GM23338 (cell line): ENCODE measurements at regions not wholly inside any gene's neighbourhood (a gene's known extent, or its start where the extent isn't known, plus 50 kb on each side); places are given as distances from the start of the nearest gene placed in this dataset.

ENCODE experiments used
- ATAC-seq: fragments of 200-7000 bp; cut with Tn5 transposase; 3 replicates; pipeline ENCODE4 v1.9.1; 2020
- DNase-seq: peaks from one replicate; pipeline ENCODE4 v3.0.0-alpha.2; 2015; ENCODE audit warnings: low spot score
- H2AFZ ChIP-seq: fragments of 200-600 bp; sonication (generic); 2 replicates; pipeline ENCODE4 v1.8.0; 2016; ENCODE audit warnings: antibody characterized with exemption, mild to moderate bottlenecking, moderate library complexity
- H3F3A ChIP-seq: fragments of 200-600 bp; sonication (generic); replicated peaks from 2 replicates; pipeline ENCODE4 v1.8.0; 2017; ENCODE audit warnings: antibody characterized with exemption, mixed run types, low read depth
- H3K27ac ChIP-seq: fragments of 200-600 bp; sonication (generic); 2 replicates; pipeline ENCODE4 v1.6.1; 2016; ENCODE audit warnings: low read depth
- H3K27me3 ChIP-seq: fragments of 200-600 bp; sonication (generic); 2 replicates; pipeline ENCODE4 v1.8.0; 2016; ENCODE audit warnings: mild to moderate bottlenecking, mixed run types, moderate library complexity; ENCODE audit not compliant: insufficient read depth
- H3K36me3 ChIP-seq: fragments of 200-600 bp; sonication (generic); 2 replicates; pipeline ENCODE4 v1.8.0; 2016; ENCODE audit warnings: mild to moderate bottlenecking; ENCODE audit not compliant: insufficient read depth
- H3K4me1 ChIP-seq: fragments of 200-600 bp; sonication (generic); 2 replicates; pipeline ENCODE4 v1.8.0; 2016; ENCODE audit warnings: mild to moderate bottlenecking, moderate library complexity; ENCODE audit not compliant: insufficient read depth
- H3K4me2 ChIP-seq: fragments of 200-600 bp; sonication (generic); 2 replicates; pipeline ENCODE4 v1.7.1; 2017; ENCODE audit warnings: mixed run types
- H3K4me3 ChIP-seq: fragments of 200-600 bp; sonication (generic); 2 replicates; pipeline ENCODE4 v1.6.1; 2016; ENCODE audit warnings: mixed run types
- H3K79me2 ChIP-seq: fragments of 200-600 bp; sonication (generic); replicated peaks from 2 replicates; pipeline ENCODE4 v1.8.0; 2017; ENCODE audit warnings: mild to moderate bottlenecking; ENCODE audit not compliant: insufficient read depth
- H3K9me2 ChIP-seq: fragments of 200-600 bp; sonication (generic); 2 replicates; pipeline ENCODE4 v1.8.0; 2017; ENCODE audit not compliant: insufficient read depth
- H4K20me1 ChIP-seq: fragments of 200-600 bp; sonication (generic); replicated peaks from 2 replicates; pipeline ENCODE4 v1.8.0; 2017; ENCODE audit warnings: mild to moderate bottlenecking; ENCODE audit not compliant: insufficient read depth
- H3K27ac Mint-ChIP-seq: 2 replicates; pipeline ENCODE4 v1.8.0; 2020; ENCODE audit warnings: inconsistent platforms, mild to moderate bottlenecking, moderate library complexity, mixed read lengths
- H3K27me3 Mint-ChIP-seq: 3 replicates; pipeline ENCODE4 v1.8.0; 2022; ENCODE audit warnings: low read depth, mild to moderate bottlenecking, moderate library complexity, mixed read lengths, inconsistent platforms; ENCODE audit not compliant: insufficient read depth, poor library complexity
- H3K36me3 Mint-ChIP-seq: 3 replicates; pipeline ENCODE4 v1.8.0; 2021; ENCODE audit warnings: low read depth, mild to moderate bottlenecking, inconsistent platforms, moderate library complexity, mixed read lengths
- H3K4me1 Mint-ChIP-seq: 3 replicates; pipeline ENCODE4 v1.8.0; 2020; ENCODE audit warnings: mild to moderate bottlenecking, inconsistent platforms, mixed read lengths
- H3K4me3 Mint-ChIP-seq: 3 replicates; pipeline ENCODE4 v1.8.0; 2021; ENCODE audit warnings: moderate library complexity, mild to moderate bottlenecking, inconsistent platforms, mixed read lengths
- H3K9me3 Mint-ChIP-seq: 3 replicates; pipeline ENCODE4 v1.8.0; 2020; ENCODE audit warnings: moderate library complexity, mild to moderate bottlenecking, inconsistent platforms, mixed read lengths
- CREB1 ChIP-seq: fragments of 250-450 bp; sonication (Bioruptor Pico); IDR thresholded peaks from 2 replicates; pipeline ENCODE4 v1.5.0; 2020; ENCODE audit warnings: low read depth, mild to moderate bottlenecking, moderate library complexity
- CTCF ChIP-seq, 2 experiments: fragments of 200-600 bp in 1 of 2; sonication (generic) in 1 of 2; conservative IDR thresholded peaks; 2 replicates each; pipeline versions ENCODE4 v1.5.1 to v1.6.1; 2016 to 2017; ENCODE audit warnings: antibody characterized with exemption in 2 of 2, low read depth in 2 of 2, mild to moderate bottlenecking in 2 of 2, moderate library complexity in 1 of 2
- EZH2 ChIP-seq: fragments of 200-600 bp; sonication (generic); IDR thresholded peaks from one replicate; pipeline ENCODE4 v1.8.0; 2017; ENCODE audit warnings: antibody characterized with exemption, mild to moderate bottlenecking, low read depth; ENCODE audit not compliant: unreplicated experiment
- EZH2phosphoT487 ChIP-seq: fragments of 200-600 bp; sonication (generic); IDR thresholded peaks from one replicate; pipeline ENCODE4 v1.8.1; 2018; ENCODE audit warnings: antibody characterized with exemption; ENCODE audit not compliant: unreplicated experiment
- JUNB ChIP-seq: IDR thresholded peaks from one replicate; pipeline ENCODE4 v1.6.1; 2016; ENCODE audit warnings: antibody characterized with exemption; ENCODE audit not compliant: unreplicated experiment
- NANOG ChIP-seq: IDR thresholded peaks from 2 replicates; pipeline ENCODE4 v1.6.1; 2016; ENCODE audit warnings: antibody characterized with exemption, borderline replicate concordance
- POLR2AphosphoS5 ChIP-seq: IDR thresholded peaks from 2 replicates; pipeline ENCODE4 v1.6.1; 2016; ENCODE audit warnings: antibody characterized with exemption, low read depth
- STAT1 ChIP-seq: IDR thresholded peaks from one replicate; pipeline ENCODE4 v1.6.1; 2016; ENCODE audit warnings: antibody characterized with exemption; ENCODE audit not compliant: unreplicated experiment
- ZNF114 ChIP-seq: fragments of 250-450 bp; sonication (Bioruptor Pico); IDR thresholded peaks from 2 replicates; pipeline ENCODE4 v1.5.0; 2020; ENCODE audit warnings: mild to moderate bottlenecking, moderate library complexity
- ZNF331 ChIP-seq: fragments of 250-450 bp; sonication (Bioruptor Pico); IDR thresholded peaks from 2 replicates; pipeline ENCODE4 v1.5.0; 2020; ENCODE audit warnings: low read depth, mild to moderate bottlenecking, moderate library complexity
- TF ChIP-seq, protein P1 (sequence below): IDR thresholded peaks from one replicate; pipeline ENCODE4 v1.6.1; 2018; ENCODE audit warnings: antibody characterized with exemption; ENCODE audit not compliant: unreplicated experiment
- TF ChIP-seq, protein P2 (sequence below): fragments of 250-450 bp; sonication (Bioruptor Pico); IDR thresholded peaks from 2 replicates; pipeline ENCODE4 v1.5.0; 2020; ENCODE audit warnings: mild to moderate bottlenecking, moderate library complexity
- TF ChIP-seq, protein P3 (sequence below): IDR thresholded peaks from 2 replicates; pipeline ENCODE4 v1.6.1; 2016; ENCODE audit warnings: antibody characterized with exemption

GRCh38 chr11:79809487-79809886 is 368.7 kb upstream of the TENM4 start:
- H3K79me2 ChIP-seq: no peaks in the 10 kb centered on the region
- no peak overlapping the region for H3K27ac ChIP-seq
- no peaks in the 10 kb centered on the region for H3K27me3 ChIP-seq
- Mint-ChIP-seq H3K27me3 (no peaks in the 10 kb centered on the region), H3K9me3 (peaks cover 3% of the 10 kb centered on the region; the same call in 2 of the 3 replicates), H3K4me1 (no peaks in the 10 kb centered on the region), H3K36me3 (no peaks in the 10 kb centered on the region), H3K27ac (no peak overlapping the region), H3K4me3 (no peak overlapping the region)
- peaks cover 5% of the 10 kb centered on the region; the same call in 1 of the 2 replicates for H3K9me2 ChIP-seq
- peaks cover 5% of the 10 kb centered on the region; the same call in 1 of the 2 replicates for H3K36me3 ChIP-seq
- H3K4me2 ChIP-seq: no peak overlapping the region
- no peak overlapping the region for H2AFZ ChIP-seq
- TF ChIP-seq STAT1 (no peak), JUNB (no peak), NANOG (no peak), POLR2AphosphoS5 (no peak), EZH2phosphoT487 (no peak), CTCF (conservative IDR thresholded peaks at IDR 0.05; ENCODE audit: low read depth in 2 of 2) (no peak), EZH2 (no peak), ZNF331 (CRISPR knock-in tag) (no peak), CREB1 (CRISPR knock-in tag) (no peak), ZNF114 (CRISPR knock-in tag) (no peak)
- TF ChIP-seq, protein P1, sequence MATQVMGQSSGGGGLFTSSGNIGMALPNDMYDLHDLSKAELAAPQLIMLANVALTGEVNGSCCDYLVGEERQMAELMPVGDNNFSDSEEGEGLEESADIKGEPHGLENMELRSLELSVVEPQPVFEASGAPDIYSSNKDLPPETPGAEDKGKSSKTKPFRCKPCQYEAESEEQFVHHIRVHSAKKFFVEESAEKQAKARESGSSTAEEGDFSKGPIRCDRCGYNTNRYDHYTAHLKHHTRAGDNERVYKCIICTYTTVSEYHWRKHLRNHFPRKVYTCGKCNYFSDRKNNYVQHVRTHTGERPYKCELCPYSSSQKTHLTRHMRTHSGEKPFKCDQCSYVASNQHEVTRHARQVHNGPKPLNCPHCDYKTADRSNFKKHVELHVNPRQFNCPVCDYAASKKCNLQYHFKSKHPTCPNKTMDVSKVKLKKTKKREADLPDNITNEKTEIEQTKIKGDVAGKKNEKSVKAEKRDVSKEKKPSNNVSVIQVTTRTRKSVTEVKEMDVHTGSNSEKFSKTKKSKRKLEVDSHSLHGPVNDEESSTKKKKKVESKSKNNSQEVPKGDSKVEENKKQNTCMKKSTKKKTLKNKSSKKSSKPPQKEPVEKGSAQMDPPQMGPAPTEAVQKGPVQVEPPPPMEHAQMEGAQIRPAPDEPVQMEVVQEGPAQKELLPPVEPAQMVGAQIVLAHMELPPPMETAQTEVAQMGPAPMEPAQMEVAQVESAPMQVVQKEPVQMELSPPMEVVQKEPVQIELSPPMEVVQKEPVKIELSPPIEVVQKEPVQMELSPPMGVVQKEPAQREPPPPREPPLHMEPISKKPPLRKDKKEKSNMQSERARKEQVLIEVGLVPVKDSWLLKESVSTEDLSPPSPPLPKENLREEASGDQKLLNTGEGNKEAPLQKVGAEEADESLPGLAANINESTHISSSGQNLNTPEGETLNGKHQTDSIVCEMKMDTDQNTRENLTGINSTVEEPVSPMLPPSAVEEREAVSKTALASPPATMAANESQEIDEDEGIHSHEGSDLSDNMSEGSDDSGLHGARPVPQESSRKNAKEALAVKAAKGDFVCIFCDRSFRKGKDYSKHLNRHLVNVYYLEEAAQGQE: no peak
- TF ChIP-seq, protein P2, sequence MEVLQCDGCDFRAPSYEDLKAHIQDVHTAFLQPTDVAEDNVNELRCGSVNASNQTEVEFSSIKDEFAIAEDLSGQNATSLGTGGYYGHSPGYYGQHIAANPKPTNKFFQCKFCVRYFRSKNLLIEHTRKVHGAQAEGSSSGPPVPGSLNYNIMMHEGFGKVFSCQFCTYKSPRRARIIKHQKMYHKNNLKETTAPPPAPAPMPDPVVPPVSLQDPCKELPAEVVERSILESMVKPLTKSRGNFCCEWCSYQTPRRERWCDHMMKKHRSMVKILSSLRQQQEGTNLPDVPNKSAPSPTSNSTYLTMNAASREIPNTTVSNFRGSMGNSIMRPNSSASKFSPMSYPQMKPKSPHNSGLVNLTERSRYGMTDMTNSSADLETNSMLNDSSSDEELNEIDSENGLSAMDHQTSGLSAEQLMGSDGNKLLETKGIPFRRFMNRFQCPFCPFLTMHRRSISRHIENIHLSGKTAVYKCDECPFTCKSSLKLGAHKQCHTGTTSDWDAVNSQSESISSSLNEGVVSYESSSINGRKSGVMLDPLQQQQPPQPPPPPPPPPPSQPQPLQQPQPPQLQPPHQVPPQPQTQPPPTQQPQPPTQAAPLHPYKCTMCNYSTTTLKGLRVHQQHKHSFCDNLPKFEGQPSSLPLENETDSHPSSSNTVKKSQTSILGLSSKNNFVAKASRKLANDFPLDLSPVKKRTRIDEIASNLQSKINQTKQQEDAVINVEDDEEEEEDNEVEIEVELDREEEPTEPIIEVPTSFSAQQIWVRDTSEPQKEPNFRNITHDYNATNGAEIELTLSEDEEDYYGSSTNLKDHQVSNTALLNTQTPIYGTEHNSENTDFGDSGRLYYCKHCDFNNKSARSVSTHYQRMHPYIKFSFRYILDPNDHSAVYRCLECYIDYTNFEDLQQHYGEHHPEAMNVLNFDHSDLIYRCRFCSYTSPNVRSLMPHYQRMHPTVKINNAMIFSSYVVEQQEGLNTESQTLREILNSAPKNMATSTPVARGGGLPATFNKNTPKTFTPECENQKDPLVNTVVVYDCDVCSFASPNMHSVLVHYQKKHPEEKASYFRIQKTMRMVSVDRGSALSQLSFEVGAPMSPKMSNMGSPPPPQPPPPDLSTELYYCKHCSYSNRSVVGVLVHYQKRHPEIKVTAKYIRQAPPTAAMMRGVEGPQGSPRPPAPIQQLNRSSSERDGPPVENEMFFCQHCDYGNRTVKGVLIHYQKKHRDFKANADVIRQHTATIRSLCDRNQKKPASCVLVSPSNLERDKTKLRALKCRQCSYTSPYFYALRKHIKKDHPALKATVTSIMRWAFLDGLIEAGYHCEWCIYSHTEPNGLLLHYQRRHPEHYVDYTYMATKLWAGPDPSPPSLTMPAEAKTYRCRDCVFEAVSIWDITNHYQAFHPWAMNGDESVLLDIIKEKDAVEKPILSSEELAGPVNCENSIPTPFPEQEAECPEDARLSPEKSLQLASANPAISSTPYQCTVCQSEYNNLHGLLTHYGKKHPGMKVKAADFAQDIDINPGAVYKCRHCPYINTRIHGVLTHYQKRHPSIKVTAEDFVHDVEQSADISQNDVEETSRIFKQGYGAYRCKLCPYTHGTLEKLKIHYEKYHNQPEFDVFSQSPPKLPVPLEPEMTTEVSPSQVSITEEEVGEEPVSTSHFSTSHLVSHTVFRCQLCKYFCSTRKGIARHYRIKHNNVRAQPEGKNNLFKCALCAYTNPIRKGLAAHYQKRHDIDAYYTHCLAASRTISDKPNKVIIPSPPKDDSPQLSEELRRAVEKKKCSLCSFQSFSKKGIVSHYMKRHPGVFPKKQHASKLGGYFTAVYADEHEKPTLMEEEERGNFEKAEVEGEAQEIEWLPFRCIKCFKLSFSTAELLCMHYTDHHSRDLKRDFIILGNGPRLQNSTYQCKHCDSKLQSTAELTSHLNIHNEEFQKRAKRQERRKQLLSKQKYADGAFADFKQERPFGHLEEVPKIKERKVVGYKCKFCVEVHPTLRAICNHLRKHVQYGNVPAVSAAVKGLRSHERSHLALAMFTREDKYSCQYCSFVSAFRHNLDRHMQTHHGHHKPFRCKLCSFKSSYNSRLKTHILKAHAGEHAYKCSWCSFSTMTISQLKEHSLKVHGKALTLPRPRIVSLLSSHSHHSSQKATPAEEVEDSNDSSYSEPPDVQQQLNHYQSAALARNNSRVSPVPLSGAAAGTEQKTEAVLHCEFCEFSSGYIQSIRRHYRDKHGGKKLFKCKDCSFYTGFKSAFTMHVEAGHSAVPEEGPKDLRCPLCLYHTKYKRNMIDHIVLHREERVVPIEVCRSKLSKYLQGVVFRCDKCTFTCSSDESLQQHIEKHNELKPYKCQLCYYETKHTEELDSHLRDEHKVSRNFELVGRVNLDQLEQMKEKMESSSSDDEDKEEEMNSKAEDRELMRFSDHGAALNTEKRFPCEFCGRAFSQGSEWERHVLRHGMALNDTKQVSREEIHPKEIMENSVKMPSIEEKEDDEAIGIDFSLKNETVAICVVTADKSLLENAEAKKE (CRISPR knock-in tag): no peak
- TF ChIP-seq, protein P3, sequence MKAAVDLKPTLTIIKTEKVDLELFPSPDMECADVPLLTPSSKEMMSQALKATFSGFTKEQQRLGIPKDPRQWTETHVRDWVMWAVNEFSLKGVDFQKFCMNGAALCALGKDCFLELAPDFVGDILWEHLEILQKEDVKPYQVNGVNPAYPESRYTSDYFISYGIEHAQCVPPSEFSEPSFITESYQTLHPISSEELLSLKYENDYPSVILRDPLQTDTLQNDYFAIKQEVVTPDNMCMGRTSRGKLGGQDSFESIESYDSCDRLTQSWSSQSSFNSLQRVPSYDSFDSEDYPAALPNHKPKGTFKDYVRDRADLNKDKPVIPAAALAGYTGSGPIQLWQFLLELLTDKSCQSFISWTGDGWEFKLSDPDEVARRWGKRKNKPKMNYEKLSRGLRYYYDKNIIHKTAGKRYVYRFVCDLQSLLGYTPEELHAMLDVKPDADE: no peak
- H4K20me1 ChIP-seq: no peaks in the 10 kb centered on the region
- no peaks in the 10 kb centered on the region for H3F3A ChIP-seq
- DNase-seq (no peak), ATAC-seq (no peak)
- H3K4me1 ChIP-seq: no peaks in the 10 kb centered on the region
- H3K4me3 ChIP-seq: no peak overlapping the region
